ENCODE measurements at regions not wholly inside any gene's neighbourhood (a gene's known extent, or its start where the extent isn't known, plus 50 kb on each side); places are given as distances from the start of the nearest gene placed in this dataset.

- H3K27me3 ChIP-seq (ENCODE audit: insufficient read depth, low read length), result no peaks in the 10 kb centered on the region
- TF ChIP-seq CTCF (conservative IDR thresholded peaks at IDR 0.05), result no peak
- peaks cover 20% of the 10 kb centered on the region in 2 experiments for H3K9me3 Mint-ChIP-seq
- no peak overlapping the region for H4K5ac ChIP-seq (ENCODE audit: insufficient read length, low read depth, low read length)
- peaks cover 26% of the 10 kb centered on the region for H3K27me3 Mint-ChIP-seq (ENCODE audit: low read depth)
- no peak overlapping the region for H3K4ac ChIP-seq (ENCODE audit: low read depth, low read length)
- no peak overlapping the region for H3K18ac ChIP-seq (ENCODE audit: insufficient read length, low read depth, low read length)
- peaks cover 32 to 34% of the 10 kb centered on the region in 2 experiments for H3K4me1 Mint-ChIP-seq
- H3K14ac ChIP-seq (ENCODE audit: insufficient read depth, low read length), result no peak overlapping the region
- peaks cover 9 to 20% (median 16%) of the 10 kb centered on the region in 3 experiments; a peak in 6 of 7 replicates for H3K36me3 Mint-ChIP-seq (ENCODE audit: insufficient read depth in 1 of 3, low read depth in 3 of 3)
- no peak overlapping the region for H2AK5ac ChIP-seq (ENCODE audit: insufficient read length, low read length)
- H4K91ac ChIP-seq (ENCODE audit: insufficient read length, low read depth, low read length), result no peak overlapping the region
- no peak overlapping the region for H3T11ph ChIP-seq (ENCODE audit: low read length)
- no peaks in the 10 kb centered on the region for H3K79me1 ChIP-seq (ENCODE audit: insufficient read depth, low read depth, low read length, poor library complexity, severe bottlenecking)
- H3K4me2 ChIP-seq (ENCODE audit: insufficient read depth, insufficient read length, low read length), result no peak overlapping the region
- no peak overlapping the region for H2BK12ac ChIP-seq (ENCODE audit: insufficient read length, low read depth, low read length)
- no peaks in the 10 kb centered on the region for H3K23me2 ChIP-seq (ENCODE audit: insufficient read length, low read depth, low read length, poor library complexity, severe bottlenecking)
- H4K8ac ChIP-seq (replicated peaks; ENCODE audit: insufficient read length, low read depth, low read length), result no peak overlapping the region
- H4K20me1 ChIP-seq (ENCODE audit: control insufficient read depth, insufficient read depth, insufficient read length), result no peaks in the 10 kb centered on the region
- no peak overlapping the region for H3K9ac ChIP-seq (ENCODE audit: extremely low read depth, insufficient read length, low read length)
- H3K9me3 ChIP-seq (ENCODE audit: control insufficient read depth, low read depth, low read length), result no peaks in the 10 kb centered on the region
- no peak overlapping the region for H3K27ac ChIP-seq (ENCODE audit: insufficient read length, low read depth, low read length)
- H3K27ac Mint-ChIP-seq, result no peak overlapping the region
- no peak for DNase-seq
- no peak overlapping the region for H2BK20ac ChIP-seq (ENCODE audit: low read depth, low read length, poor library complexity, severe bottlenecking)
- H3K4me1 ChIP-seq (ENCODE audit: insufficient read depth, low read length), result peaks cover 5% of the 10 kb centered on the region
- no peak overlapping the region for H2BK5ac ChIP-seq (ENCODE audit: insufficient read length, low read length)
- H2BK120ac ChIP-seq (ENCODE audit: low read depth, low read length, poor library complexity, severe bottlenecking), result no peak overlapping the region
- no peak overlapping the region for H3K4me3 Mint-ChIP-seq
- no CpG with 5 or more reads among the region's 6 CpGs for WGBS (ENCODE audit: extremely low coverage, insufficient read length, low lambda C conversion rate)
- no peak overlapping the region for H2AFZ ChIP-seq (ENCODE audit: low read length)
- no peak overlapping the region for H3K23ac ChIP-seq (ENCODE audit: insufficient read length, low read depth, low read length)
- no peaks in the 10 kb centered on the region for H3K79me2 ChIP-seq (ENCODE audit: insufficient read depth, low read length)
- no peak overlapping the region for H3K56ac ChIP-seq (ENCODE audit: insufficient read length, low read depth, low read length)
- H2BK15ac ChIP-seq (ENCODE audit: low read depth, low read length), result no peak overlapping the region
Observed at GRCh38 chr2:234787114-234787513, 164.7 kb upstream of the SH3BP4 start.
